ENCODE measurements at regions not wholly inside any gene's neighbourhood (a gene's known extent, or its start where the extent isn't known, plus 50 kb on each side); places are given as distances from the start of the nearest gene placed in this dataset.
"Not testable (repeated sequence)": the region's sequence is repeated elsewhere in the genome, so short reads cannot be mapped to it uniquely, and the experiment has no call there.

GRCh38 chr10:95137990-95138625 lies 55.9 kb upstream of the ACSM6 start:
- not testable (repeated sequence) for DNase-seq

- DNase-seq, result no peak
Measured at GRCh38 chr10:95134490-95134889, 59.5 kb upstream of the ACSM6 start.

GRCh38 chr10:95133997-95134396 lies 60.0 kb upstream of the ACSM6 start:
- DNase-seq, result no peak

- peak; percentile 48 for DNase-seq
Measured at GRCh38 chr10:95133016-95133752, 60.9 kb upstream of the ACSM6 start.

- not testable (repeated sequence) for DNase-seq
Measured at GRCh38 chr10:95130429-95130828, 61.1 kb upstream of the CYP2C8 start.

GRCh38 chr10:95125582-95125981 lies 56.3 kb upstream of the CYP2C8 start:
- DNase-seq, result no peak

- no peak for DNase-seq
Measured at GRCh38 chr10:95122736-95123135, 53.4 kb upstream of the CYP2C8 start.

GRCh38 chr10:95121904-95122303 lies 52.6 kb upstream of the CYP2C8 start:
- DNase-seq, result no peak
